DND-41 (cell line): ENCODE measurements at regions not wholly inside any gene's neighbourhood (a gene's known extent, or its start where the extent isn't known, plus 50 kb on each side); places are given as distances from the start of the nearest gene placed in this dataset.

Experiments
- EZH2 ChIP-seq: IDR thresholded peaks from 3 replicates; pipeline ENCODE4 v1.6.1; 2012; ENCODE audit warnings: borderline replicate concordance, low read depth, mild to moderate bottlenecking, moderate library complexity, low read length, inconsistent platforms; ENCODE audit not compliant: severe bottlenecking
- TF ChIP-seq, protein P1 (sequence below): IDR thresholded peaks from 2 replicates; pipeline ENCODE4 v1.5.1; 2012; ENCODE audit warnings: borderline replicate concordance, low read length, moderate library complexity, mild to moderate bottlenecking; ENCODE audit not compliant: poor library complexity, severe bottlenecking; ENCODE audit errors: extremely low read depth

DNA sequence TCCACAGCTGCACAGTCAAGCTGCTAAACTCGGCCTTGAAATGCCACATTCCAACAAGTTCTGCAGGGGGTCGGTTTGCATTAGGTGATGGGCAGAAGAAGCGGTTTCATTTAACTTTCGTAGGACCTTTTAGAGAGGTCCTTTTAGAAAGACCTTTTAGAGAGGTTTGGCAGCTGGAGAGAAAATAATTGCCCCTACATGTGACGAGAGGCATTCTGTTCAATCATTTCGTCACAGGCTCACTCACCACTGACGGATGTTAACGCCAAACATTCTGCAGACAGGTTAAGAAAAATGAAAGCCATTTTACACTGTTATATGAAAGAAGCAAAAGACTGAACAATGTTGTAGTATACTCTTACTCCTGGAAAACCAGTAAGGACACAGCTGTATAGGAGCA, 76.5 kb upstream of the ZNF423 start:
- TF ChIP-seq, protein P1, sequence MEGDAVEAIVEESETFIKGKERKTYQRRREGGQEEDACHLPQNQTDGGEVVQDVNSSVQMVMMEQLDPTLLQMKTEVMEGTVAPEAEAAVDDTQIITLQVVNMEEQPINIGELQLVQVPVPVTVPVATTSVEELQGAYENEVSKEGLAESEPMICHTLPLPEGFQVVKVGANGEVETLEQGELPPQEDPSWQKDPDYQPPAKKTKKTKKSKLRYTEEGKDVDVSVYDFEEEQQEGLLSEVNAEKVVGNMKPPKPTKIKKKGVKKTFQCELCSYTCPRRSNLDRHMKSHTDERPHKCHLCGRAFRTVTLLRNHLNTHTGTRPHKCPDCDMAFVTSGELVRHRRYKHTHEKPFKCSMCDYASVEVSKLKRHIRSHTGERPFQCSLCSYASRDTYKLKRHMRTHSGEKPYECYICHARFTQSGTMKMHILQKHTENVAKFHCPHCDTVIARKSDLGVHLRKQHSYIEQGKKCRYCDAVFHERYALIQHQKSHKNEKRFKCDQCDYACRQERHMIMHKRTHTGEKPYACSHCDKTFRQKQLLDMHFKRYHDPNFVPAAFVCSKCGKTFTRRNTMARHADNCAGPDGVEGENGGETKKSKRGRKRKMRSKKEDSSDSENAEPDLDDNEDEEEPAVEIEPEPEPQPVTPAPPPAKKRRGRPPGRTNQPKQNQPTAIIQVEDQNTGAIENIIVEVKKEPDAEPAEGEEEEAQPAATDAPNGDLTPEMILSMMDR, result no peak
- no peak for TF ChIP-seq EZH2
